DND-41 (cell line): ENCODE measurements at regions not wholly inside any gene's neighbourhood (a gene's known extent, or its start where the extent isn't known, plus 50 kb on each side); places are given as distances from the start of the nearest gene placed in this dataset.

Experiments
- ATAC-seq: fragments of 200-7000 bp; cut with Tn5 transposase; 3 replicates; pipeline ENCODE4 v1.9.1; 2021; ENCODE audit warnings: low read depth; ENCODE audit not compliant: insufficient read depth
- DNase-seq: peaks from one replicate; pipeline ENCODE4 v3.0.0-alpha.2; 2020
- H2AFZ ChIP-seq: 2 replicates; pipeline ENCODE4 v1.6.0; 2012; ENCODE audit warnings: low read depth, low read length
- H3K27ac ChIP-seq: 2 replicates; pipeline ENCODE4 v1.5.1; 2012; ENCODE audit warnings: low read length, inconsistent platforms
- H3K27me3 ChIP-seq: fragments of 200-600 bp; sonication (generic); 2 replicates; pipeline ENCODE4 v1.6.0; 2012; ENCODE audit warnings: low read length, mild to moderate bottlenecking, inconsistent platforms; ENCODE audit not compliant: insufficient read depth, poor library complexity
- H3K36me3 ChIP-seq: 2 replicates; pipeline ENCODE4 v1.5.1; 2012; ENCODE audit warnings: low read length, inconsistent platforms; ENCODE audit not compliant: insufficient read depth
- H3K4me1 ChIP-seq: 2 replicates; pipeline ENCODE4 v1.5.1; 2012; ENCODE audit warnings: mild to moderate bottlenecking, low read length; ENCODE audit not compliant: insufficient read depth
- H3K4me2 ChIP-seq: 2 replicates; pipeline ENCODE4 v1.6.0; 2012; ENCODE audit warnings: mild to moderate bottlenecking, moderate library complexity, low read length, inconsistent platforms; ENCODE audit not compliant: insufficient read depth
- H3K4me3 ChIP-seq, 2 experiments: fragments of 200-600 bp in 1 of 2; shearing (Covaris generic) in 1 of 2; 2 replicates each; pipeline ENCODE4 v1.5.1; 2012 to 2016; ENCODE audit warnings: inconsistent platforms in 2 of 2, low read length in 2 of 2, mild to moderate bottlenecking in 2 of 2, low read depth in 1 of 2, moderate library complexity in 1 of 2
- H3K79me2 ChIP-seq: 2 replicates; pipeline ENCODE4 v1.6.0; 2012; ENCODE audit warnings: low read length, inconsistent platforms; ENCODE audit not compliant: insufficient read depth
- H3K9ac ChIP-seq: 2 replicates; pipeline ENCODE4 v1.6.0; 2012; ENCODE audit warnings: low read depth, mild to moderate bottlenecking, inconsistent platforms, low read length, moderate library complexity
- H3K9me3 ChIP-seq: 2 replicates; pipeline ENCODE4 v1.5.1; 2012; ENCODE audit warnings: low read length, moderate library complexity, mild to moderate bottlenecking, inconsistent platforms; ENCODE audit not compliant: insufficient read depth, severe bottlenecking
- H4K20me1 ChIP-seq: 2 replicates; pipeline ENCODE4 v1.6.0; 2012; ENCODE audit warnings: low read length; ENCODE audit not compliant: insufficient read depth
- EZH2 ChIP-seq: IDR thresholded peaks from 3 replicates; pipeline ENCODE4 v1.6.1; 2012; ENCODE audit warnings: borderline replicate concordance, low read depth, mild to moderate bottlenecking, moderate library complexity, low read length, inconsistent platforms; ENCODE audit not compliant: severe bottlenecking
- TF ChIP-seq, protein P1 (sequence below): IDR thresholded peaks from 2 replicates; pipeline ENCODE4 v1.5.1; 2012; ENCODE audit warnings: borderline replicate concordance, low read length, moderate library complexity, mild to moderate bottlenecking; ENCODE audit not compliant: poor library complexity, severe bottlenecking; ENCODE audit errors: extremely low read depth

DNA sequence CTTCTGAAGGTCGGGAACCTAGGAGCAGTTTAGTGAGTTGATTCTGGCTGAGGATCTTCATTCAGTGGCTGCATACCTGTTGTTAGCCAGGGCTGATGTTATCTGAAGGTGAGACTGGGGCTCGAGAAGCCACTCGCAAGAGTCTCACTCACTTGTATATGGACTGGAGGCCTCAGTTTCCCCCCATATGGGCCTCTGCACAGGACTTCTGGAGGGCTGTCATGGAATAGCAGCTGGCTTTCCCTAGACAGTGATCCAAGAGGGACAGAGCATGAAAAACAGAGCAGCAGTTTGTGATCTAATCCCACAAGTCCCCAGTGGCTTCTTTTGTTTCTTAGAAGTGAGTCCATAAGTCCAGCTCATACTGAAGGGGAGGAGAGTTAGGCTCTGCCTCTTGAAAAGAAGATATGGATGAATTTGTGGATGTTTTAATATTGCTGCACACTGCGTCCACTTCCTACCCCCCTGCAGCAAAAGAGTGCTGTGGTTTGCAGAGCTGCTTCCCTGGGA is 623.4 kb downstream of the CDH26 start:
- TF ChIP-seq, protein P1, sequence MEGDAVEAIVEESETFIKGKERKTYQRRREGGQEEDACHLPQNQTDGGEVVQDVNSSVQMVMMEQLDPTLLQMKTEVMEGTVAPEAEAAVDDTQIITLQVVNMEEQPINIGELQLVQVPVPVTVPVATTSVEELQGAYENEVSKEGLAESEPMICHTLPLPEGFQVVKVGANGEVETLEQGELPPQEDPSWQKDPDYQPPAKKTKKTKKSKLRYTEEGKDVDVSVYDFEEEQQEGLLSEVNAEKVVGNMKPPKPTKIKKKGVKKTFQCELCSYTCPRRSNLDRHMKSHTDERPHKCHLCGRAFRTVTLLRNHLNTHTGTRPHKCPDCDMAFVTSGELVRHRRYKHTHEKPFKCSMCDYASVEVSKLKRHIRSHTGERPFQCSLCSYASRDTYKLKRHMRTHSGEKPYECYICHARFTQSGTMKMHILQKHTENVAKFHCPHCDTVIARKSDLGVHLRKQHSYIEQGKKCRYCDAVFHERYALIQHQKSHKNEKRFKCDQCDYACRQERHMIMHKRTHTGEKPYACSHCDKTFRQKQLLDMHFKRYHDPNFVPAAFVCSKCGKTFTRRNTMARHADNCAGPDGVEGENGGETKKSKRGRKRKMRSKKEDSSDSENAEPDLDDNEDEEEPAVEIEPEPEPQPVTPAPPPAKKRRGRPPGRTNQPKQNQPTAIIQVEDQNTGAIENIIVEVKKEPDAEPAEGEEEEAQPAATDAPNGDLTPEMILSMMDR: no peak
- no peak for TF ChIP-seq EZH2
- Histone ChIP-seq H3K36me3 (no peaks in the 10 kb centered on the region), H3K4me2 (no peak overlapping the region), H3K79me2 (no peaks in the 10 kb centered on the region), H3K4me1 (no peaks in the 10 kb centered on the region), H3K27me3 (no peaks in the 10 kb centered on the region), H3K9me3 (no peaks in the 10 kb centered on the region), H4K20me1 (0 out of 2 replicates have a peak, but pooled peaks cover 7% of the 10 kb centered on the region), H3K4me3 (no peak overlapping the region), H2AFZ (no peak overlapping the region), H3K27ac (no peak overlapping the region), H3K9ac (no peak overlapping the region)
- ATAC-seq: no peak
- DNase-seq: no peak

DNA sequence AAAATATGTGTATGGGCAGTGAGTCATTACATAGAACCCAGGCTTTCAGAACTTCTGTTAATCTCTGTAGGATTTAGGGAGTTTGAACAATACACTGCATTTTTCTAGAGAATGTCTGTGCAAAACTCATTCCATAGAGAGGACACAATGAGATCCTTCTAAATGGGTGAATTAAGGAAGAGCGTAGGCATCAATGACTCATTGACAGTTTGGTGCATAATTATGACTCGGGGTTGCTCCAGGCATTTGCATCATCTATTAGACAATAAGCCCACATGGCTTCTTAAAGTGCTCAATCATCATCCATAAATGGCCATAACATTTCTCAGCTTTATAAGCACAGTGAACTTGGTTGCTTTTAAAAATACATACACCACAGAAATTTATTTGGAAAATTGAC is 625.5 kb downstream of the CDH26 start:
- no peak overlapping the region for H2AFZ ChIP-seq
- no peaks in the 10 kb centered on the region for H3K4me1 ChIP-seq
- no peaks in the 10 kb centered on the region for H3K9me3 ChIP-seq
- 0 out of 2 replicates have a peak, but pooled peaks cover 7% of the 10 kb centered on the region for H4K20me1 ChIP-seq
- H3K36me3 ChIP-seq: no peaks in the 10 kb centered on the region
- H3K4me3 ChIP-seq: no peak overlapping the region
- DNase-seq: no peak
- ATAC-seq: no peak
- no peak overlapping the region for H3K9ac ChIP-seq
- H3K79me2 ChIP-seq: no peaks in the 10 kb centered on the region
- no peak overlapping the region for H3K4me2 ChIP-seq
- H3K27ac ChIP-seq: no peak overlapping the region
- TF ChIP-seq EZH2: no peak
- TF ChIP-seq, protein P1: no peak
- H3K27me3 ChIP-seq: no peaks in the 10 kb centered on the region

DNA sequence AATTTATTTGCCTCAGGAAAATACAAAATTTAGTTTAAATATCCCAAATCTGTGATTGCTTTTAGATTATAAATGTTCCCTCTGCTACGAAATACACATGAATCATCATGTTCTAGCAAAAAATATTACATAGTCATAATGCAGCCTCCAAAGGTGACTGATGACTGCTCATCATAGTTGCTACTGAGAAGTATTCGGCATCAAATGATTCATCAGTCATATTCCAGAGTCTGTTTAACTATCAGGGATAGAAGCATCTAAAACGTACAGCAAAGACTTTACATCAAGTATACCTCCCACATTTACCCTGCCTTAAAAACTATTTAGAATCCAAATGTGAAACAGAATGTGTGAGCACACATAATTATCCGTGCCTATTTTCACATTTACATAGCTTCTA is 626.0 kb downstream of the CDH26 start:
- TF ChIP-seq, protein P1: no peak
- no peak for TF ChIP-seq EZH2
- no peaks in the 10 kb centered on the region for H3K36me3 ChIP-seq
- no peak overlapping the region for H3K4me2 ChIP-seq
- DNase-seq (no peak), ATAC-seq (no peak)
- no peak overlapping the region for H3K27ac ChIP-seq
- H2AFZ ChIP-seq: no peak overlapping the region
- 0 out of 2 replicates have a peak, but pooled peaks cover 7% of the 10 kb centered on the region for H4K20me1 ChIP-seq
- no peak overlapping the region for H3K9ac ChIP-seq
- H3K4me3 ChIP-seq: no peak overlapping the region
- no peaks in the 10 kb centered on the region for H3K79me2 ChIP-seq
- no peaks in the 10 kb centered on the region for H3K9me3 ChIP-seq
- H3K4me1 ChIP-seq: no peaks in the 10 kb centered on the region
- no peaks in the 10 kb centered on the region for H3K27me3 ChIP-seq

DNA sequence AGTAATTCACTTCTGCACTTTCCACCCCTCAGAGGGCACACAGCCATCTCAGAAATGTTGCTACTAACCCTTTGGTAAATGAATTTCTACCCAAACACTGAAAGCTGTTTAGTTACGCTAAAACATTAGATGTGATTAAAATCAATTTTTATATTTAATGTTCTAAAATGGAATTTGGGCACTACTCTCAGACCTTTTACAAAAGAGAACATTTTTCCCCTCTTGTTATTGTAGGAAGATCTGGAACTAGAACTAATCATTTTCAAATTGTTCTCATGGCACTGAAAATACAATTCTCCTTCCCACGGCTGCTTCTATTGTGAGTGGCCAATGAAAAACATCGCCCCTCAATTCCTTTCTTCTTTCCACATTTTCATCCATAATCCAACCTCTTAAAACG is 627.4 kb downstream of the CDH26 start:
- TF ChIP-seq EZH2: no peak
- TF ChIP-seq, protein P1: no peak
- H3K27ac ChIP-seq: no peak overlapping the region
- no peak overlapping the region for H3K9ac ChIP-seq
- H3K4me1 ChIP-seq: no peaks in the 10 kb centered on the region
- H3K9me3 ChIP-seq: no peaks in the 10 kb centered on the region
- H4K20me1 ChIP-seq: no peaks in the 10 kb centered on the region
- H3K36me3 ChIP-seq: no peaks in the 10 kb centered on the region
- ATAC-seq (no peak), DNase-seq (no peak)
- no peak overlapping the region for H2AFZ ChIP-seq
- no peak overlapping the region for H3K4me2 ChIP-seq
- H3K27me3 ChIP-seq: no peaks in the 10 kb centered on the region
- no peaks in the 10 kb centered on the region for H3K79me2 ChIP-seq
- H3K4me3 ChIP-seq: no peak overlapping the region
